ENCODE measurements at regions not wholly inside any gene's neighbourhood (a gene's known extent, or its start where the extent isn't known, plus 50 kb on each side); places are given as distances from the start of the nearest gene placed in this dataset.

GRCh38 chr3:23665741-23666140 lies 140.0 kb upstream of the UBE2E1 start:
- DNase-seq (no peak), ATAC-seq (no peak)
- intact Hi-C loops (cut with DNase I): no loop called here
- no peak for TF ChIP-seq CTCF (IDR thresholded peaks at IDR 0.05)
- Histone ChIP-seq H3K27ac (no peak overlapping the region), H3K36me3 (no peaks in the 10 kb centered on the region), H3K27me3 (no peaks in the 10 kb centered on the region), H3K4me1 (no peaks in the 10 kb centered on the region), H3K4me3 (no peak overlapping the region), H3K9me3 (no peaks in the 10 kb centered on the region)

DNA sequence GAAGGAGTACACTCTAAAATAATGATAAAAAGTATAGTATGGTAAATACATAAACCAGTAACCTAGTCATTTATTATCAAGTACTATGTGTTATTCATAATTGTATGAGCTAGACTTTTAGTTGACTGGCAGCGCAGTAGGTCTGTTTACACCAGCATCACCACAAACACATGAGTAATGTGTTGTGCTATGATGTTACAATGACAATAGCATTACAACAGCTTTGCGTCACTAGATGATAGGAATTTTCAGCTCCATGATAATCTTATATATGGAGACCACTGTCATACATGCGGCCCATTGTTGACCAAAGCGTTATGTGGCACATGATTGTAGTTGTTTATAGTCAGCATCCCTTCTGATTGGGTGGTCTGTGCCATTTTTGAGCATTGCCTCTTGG lies 138.9 kb upstream of the UBE2E1 start:
- no peak for TF ChIP-seq CTCF (IDR thresholded peaks at IDR 0.05)
- ATAC-seq (no peak), DNase-seq (no peak)
- H3K9me3 ChIP-seq: no peaks in the 10 kb centered on the region
- no peak overlapping the region for H3K4me3 ChIP-seq
- H3K27ac ChIP-seq: no peak overlapping the region
- no peaks in the 10 kb centered on the region for H3K27me3 ChIP-seq
- H3K36me3 ChIP-seq: no peaks in the 10 kb centered on the region
- intact Hi-C loops (cut with DNase I): no loop called here
- no peaks in the 10 kb centered on the region for H3K4me1 ChIP-seq

DNA sequence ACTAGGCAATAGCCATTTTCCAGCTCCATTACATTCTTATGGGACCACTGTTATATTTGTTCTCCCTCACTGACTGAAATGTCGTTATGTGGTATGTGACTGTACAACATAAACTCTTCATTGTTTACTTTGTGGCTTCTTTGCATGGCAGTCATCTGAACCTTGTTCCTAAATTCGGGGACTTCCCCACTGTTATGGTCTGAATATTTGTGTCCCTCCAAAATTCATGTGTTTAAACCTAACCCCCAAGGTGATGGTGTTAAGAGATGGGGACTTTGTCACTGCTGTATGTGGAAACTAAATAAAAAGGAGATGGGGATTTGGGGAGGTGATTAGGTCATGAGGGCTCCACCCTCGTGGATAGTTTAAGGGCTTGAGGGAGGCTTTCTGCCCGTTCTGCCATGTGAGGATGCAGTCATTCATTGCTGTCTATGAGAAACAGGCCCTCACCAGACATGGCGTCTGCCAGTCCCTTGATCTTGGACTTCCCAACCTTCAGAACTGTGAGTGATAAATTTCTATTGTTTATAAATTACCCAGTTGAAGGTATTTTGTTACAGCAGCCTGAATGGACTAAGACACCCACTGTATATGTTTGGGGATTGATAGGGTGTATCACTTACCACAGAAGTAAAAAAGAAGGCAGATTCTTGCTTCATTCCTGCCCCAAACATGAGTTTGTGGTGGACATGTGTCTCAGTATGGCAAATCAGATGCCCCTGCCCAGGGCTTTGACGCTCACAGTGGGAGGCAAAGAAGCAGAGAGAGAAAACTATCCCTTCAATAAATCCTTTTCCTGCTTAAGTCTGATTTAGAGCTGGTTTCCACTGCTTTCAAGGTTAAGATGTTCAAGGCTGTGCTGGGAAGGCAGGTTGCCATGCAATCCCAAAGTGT lies 138.0 kb upstream of the UBE2E1 start:
- TF ChIP-seq CTCF (IDR thresholded peaks at IDR 0.05): no peak
- intact Hi-C loops (cut with DNase I): no loop called here
- Histone ChIP-seq H3K36me3 (no peaks in the 10 kb centered on the region), H3K4me1 (no peaks in the 10 kb centered on the region), H3K27me3 (no peaks in the 10 kb centered on the region), H3K9me3 (no peaks in the 10 kb centered on the region), H3K27ac (no peak overlapping the region), H3K4me3 (no peak overlapping the region)
- ATAC-seq (no peak), DNase-seq (no peak)

DNA sequence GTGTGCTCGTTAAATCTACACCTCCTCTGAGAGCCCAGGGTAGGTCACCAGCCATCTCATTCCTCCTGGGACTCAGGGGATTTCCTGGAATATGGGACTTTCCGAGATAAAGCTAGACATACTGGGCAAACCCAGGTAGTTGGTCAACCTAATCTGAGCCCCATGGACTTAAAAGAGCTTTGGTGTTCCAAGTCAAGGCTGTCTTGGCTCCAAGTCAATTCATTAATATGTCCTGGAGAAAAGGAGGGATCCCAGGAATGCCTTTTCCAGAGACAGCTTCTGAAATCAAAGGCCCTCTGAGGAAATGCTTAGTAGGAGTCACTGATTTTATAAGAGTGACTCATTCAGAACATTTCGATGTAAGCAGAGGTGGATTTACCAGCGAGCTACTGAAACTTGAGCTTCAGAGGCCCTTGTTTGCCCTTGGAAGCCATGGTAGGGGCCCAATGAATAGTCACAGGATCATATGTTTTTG lies 137.3 kb upstream of the UBE2E1 start:
- DNase-seq (no peak), ATAC-seq (no peak)
- Histone ChIP-seq H3K4me1 (no peaks in the 10 kb centered on the region), H3K27me3 (no peaks in the 10 kb centered on the region), H3K4me3 (no peak overlapping the region), H3K27ac (no peak overlapping the region), H3K9me3 (no peaks in the 10 kb centered on the region), H3K36me3 (no peaks in the 10 kb centered on the region)
- TF ChIP-seq CTCF (IDR thresholded peaks at IDR 0.05): no peak
- intact Hi-C loops (cut with DNase I): no loop called here

GRCh38 chr3:23669541-23670255 lies 136.1 kb upstream of the UBE2E1 start:
- H3K9me3 ChIP-seq: no peaks in the 10 kb centered on the region
- H3K36me3 ChIP-seq: no peaks in the 10 kb centered on the region
- no peak overlapping the region for H3K27ac ChIP-seq
- ATAC-seq (no peak), DNase-seq (no peak)
- no peaks in the 10 kb centered on the region for H3K27me3 ChIP-seq
- no peak overlapping the region for H3K4me3 ChIP-seq
- no peaks in the 10 kb centered on the region for H3K4me1 ChIP-seq
- no peak for TF ChIP-seq CTCF (IDR thresholded peaks at IDR 0.05)
- intact Hi-C loops (cut with DNase I): no loop called here
